ENCODE measurements at regions not wholly inside any gene's neighbourhood (a gene's known extent, or its start where the extent isn't known, plus 50 kb on each side); places are given as distances from the start of the nearest gene placed in this dataset.

- no TSS peak for BruUV-seq (replicated peaks)
- CTCF ChIA-PET, result interaction anchor here (1.0 to 1.8 kb wide), 4 partner anchors 15 to 665 kb away, joined by 3 to 6 read pairs (median 4); no protein-coding TSS in a partner anchor
- no peak overlapping the region for H3K9ac ChIP-seq (replicated peaks; ENCODE audit: extremely low read depth, insufficient read depth, low read length)
- intact Hi-C loops (cut with micrococcal nuclease) (no loop called here), dilution Hi-C loops (cut with MboI; ENCODE audit: extremely low pct_ligation_motif_present, low sequenced_read_pairs) (no loop called here)
- H3K4me2 ChIP-seq (ENCODE audit: insufficient read depth, low read length), result no peak overlapping the region
- no peaks in the 10 kb centered on the region for H3K36me3 ChIP-seq (ENCODE audit: control insufficient read depth in 2 of 2, extremely low read depth in 1 of 2, insufficient read depth in 2 of 2, low read length in 2 of 2)
- H3K9me1 ChIP-seq (replicated peaks; ENCODE audit: control insufficient read depth, extremely low read depth, insufficient read depth, low read length), result no peaks in the 10 kb centered on the region
- POLR2A ChIA-PET, result no interaction called here
- TF ChIP-seq CTCF (IDR thresholded peaks at IDR 0.05; ENCODE audit: extremely low read depth in 1 of 2, insufficient read depth in 1 of 2, low read depth in 1 of 2, low read length in 2 of 2), result no peak
- TF ChIP-seq EZH2 (IDR thresholded peaks at IDR 0.05; ENCODE audit: borderline replicate concordance, low read depth, low read length, severe bottlenecking), result no peak
- no peak for TF ChIP-seq FOS (IDR thresholded peaks at IDR 0.05; ENCODE audit: borderline replicate concordance, insufficient read depth, low read length)
- TF ChIP-seq MAX (IDR thresholded peaks at IDR 0.05; ENCODE audit: insufficient read depth, insufficient read length), result no peak
- no peak for TF ChIP-seq MYC (IDR thresholded peaks at IDR 0.05; ENCODE audit: low read depth, low read length)
- TF ChIP-seq POLR2A (IDR thresholded peaks at IDR 0.05; ENCODE audit: low read depth, low read length), result no peak
- TF ChIP-seq JUN (IDR thresholded peaks at IDR 0.05; ENCODE audit: borderline replicate concordance, insufficient read depth, insufficient read length, low read depth), result no peak
- no peak for TF ChIP-seq GATA2 (IDR thresholded peaks at IDR 0.05; ENCODE audit: insufficient read depth, insufficient read length, low read depth, low read length)
- TF ChIP-seq POLR2AphosphoS5 (IDR thresholded peaks at IDR 0.05; ENCODE audit: insufficient read depth, low read depth, low read length), result no peak
- H3K4me1 ChIP-seq (ENCODE audit: control insufficient read depth, extremely low read depth, insufficient read depth, low read length), result no peaks in the 10 kb centered on the region
- no peak for FAIRE-seq
- H3K9me3 ChIP-seq (replicated peaks; ENCODE audit: control insufficient read depth, insufficient read depth, low read length), result no peaks in the 10 kb centered on the region
- DNase-seq (ENCODE audit: low read depth, low spot score), result no peak
- H3K27ac ChIP-seq (ENCODE audit: insufficient read depth, low read depth, low read length), result no peak overlapping the region
- H2AFZ ChIP-seq (ENCODE audit: low read depth, low read length), result no peak overlapping the region
- H4K20me1 ChIP-seq (replicated peaks; ENCODE audit: control insufficient read depth, extremely low read depth, insufficient read depth, low read length), result no peaks in the 10 kb centered on the region
- H3K27me3 ChIP-seq (ENCODE audit: control insufficient read depth in 2 of 2, insufficient read depth in 2 of 2, low read length in 2 of 2), result no peaks in the 10 kb centered on the region
- no peak overlapping the region for H3K4me3 ChIP-seq (replicated peaks in 1 of 3; ENCODE audit: insufficient read depth in 1 of 3, low read depth in 1 of 3, low read length in 3 of 3)
- H3K79me2 ChIP-seq (ENCODE audit: control insufficient read depth, insufficient read depth, low read length), result no peaks in the 10 kb centered on the region
These were observed 115.0 kb downstream of the MEX3B start for GRCh38 chr15:81930582-81931369.
